HCT116 (cell line): ENCODE measurements at regions not wholly inside any gene's neighbourhood (a gene's known extent, or its start where the extent isn't known, plus 50 kb on each side); places are given as distances from the start of the nearest gene placed in this dataset.

ENCODE experiments used
- ATAC-seq: fragments of 200-7000 bp; cut with Tn5 transposase; 2 replicates; pipeline ENCODE4 v1.9.1; 2020; ENCODE audit warnings: mild to moderate bottlenecking, moderate library complexity
- BruUV-seq: library from RNA; stranded (reverse); fragments of 400-500 nt; replicated peaks from 2 replicates; lab custom pipeline; 2021; lab: Mats Ljungman, UMichigan
- CTCF ChIA-PET: fragments of 300-600 bp; sonication (Branson Sonifier 250); formaldehyde crosslinking; loops from one replicate; lab custom pipeline; 2021; ENCODE audit warnings: antibody characterized with exemption; lab: Charles Lee
- POLR2A ChIA-PET: fragments of 300-600, 350-600 bp; sonication (Branson Sonifier 250); formaldehyde crosslinking; loops from one replicate; lab custom pipeline; 2021; ENCODE audit warnings: antibody characterized with exemption; lab: Charles Lee
- RAD21 ChIA-PET, 2 experiments: fragments of 300-600 bp; sonication (Branson Sonifier 250); formaldehyde crosslinking; loops; one replicate each; lab custom pipeline; 2023; ENCODE audit warnings: low total read pairs in 2 of 2; ENCODE audit not compliant: uncharacterized antibody in 2 of 2, unreplicated experiment in 2 of 2, low non-redundant PET in 1 of 2; lab: Charles Lee
- DNase-seq: peaks from one replicate; pipeline ENCODE4 v3.0.0-alpha.2; 2010; ENCODE audit warnings: low read depth, low spot score
- H2AFZ ChIP-seq: fragments of 200-600 bp; shearing (Covaris generic), sonication (generic); 2 replicates; pipeline ENCODE4 v1.6.1; 2017; ENCODE audit warnings: low read depth, mixed run types, mixed read lengths, antibody characterized with exemption, low read length; ENCODE audit not compliant: poor library complexity, severe bottlenecking
- H3K27ac ChIP-seq: 2 replicates; pipeline ENCODE4 v1.5.1; 2012; ENCODE audit warnings: low read depth, low read length
- H3K27me3 ChIP-seq: fragments of 200-600 bp; sonication (generic); 2 replicates; pipeline ENCODE4 v1.6.1; 2016; ENCODE audit warnings: mixed run types, low read length, mixed read lengths; ENCODE audit not compliant: insufficient read depth
- H3K36me3 ChIP-seq, 2 experiments: fragments of 200-500 bp in 1 of 2; fragments of 200-600 bp in 1 of 2; sonication (Bioruptor generic) in 1 of 2; sonication (generic) in 1 of 2; 2 replicates each; pipeline versions ENCODE4 v1.5.1 to v1.6.1; 2014 to 2016; ENCODE audit warnings: low read length in 2 of 2, inconsistent platforms in 1 of 2, mixed read lengths in 1 of 2, mixed run types in 1 of 2; ENCODE audit not compliant: insufficient read depth in 2 of 2, control insufficient read depth in 1 of 2
- H3K4me1 ChIP-seq, 2 experiments: fragments of 200-600 bp in 1 of 2; sonication (generic) in 1 of 2; 2 replicates each; pipeline versions ENCODE4 v1.5.1 to v1.6.1; 2012 to 2017; ENCODE audit warnings: low read length in 2 of 2, inconsistent platforms in 1 of 2, mild to moderate bottlenecking in 1 of 2, mixed read lengths in 1 of 2, mixed run types in 1 of 2, moderate library complexity in 1 of 2; ENCODE audit not compliant: insufficient read depth in 2 of 2, control insufficient read depth in 1 of 2
- H3K4me2 ChIP-seq: fragments of 200-600 bp; sonication (generic); 2 replicates; pipeline ENCODE4 v1.6.1; 2017; ENCODE audit warnings: mixed run types, low read length, mixed read lengths
- H3K4me3 ChIP-seq, 2 experiments: fragments of 200-600 bp in 1 of 2; sonication (generic) in 1 of 2; replicated peaks in 1 of 2; 2 replicates each; pipeline ENCODE4 v1.5.1; 2011 to 2016; ENCODE audit warnings: low read length in 2 of 2, control low read depth in 1 of 2, low read depth in 1 of 2, mild to moderate bottlenecking in 1 of 2, mixed read lengths in 1 of 2, mixed run types in 1 of 2
- H3K79me2 ChIP-seq: fragments of 200-600 bp; sonication (generic); 2 replicates; pipeline ENCODE4 v1.6.1; 2017; ENCODE audit warnings: mild to moderate bottlenecking, mixed run types, low read length, moderate library complexity, mixed read lengths; ENCODE audit not compliant: insufficient read depth
- H3K9ac ChIP-seq: fragments of 200-600 bp; sonication (generic); 2 replicates; pipeline ENCODE4 v1.6.1; 2016; ENCODE audit warnings: low read length, mixed read lengths
- H3K9me2 ChIP-seq: fragments of 200-600 bp; sonication (generic), shearing (Covaris generic); 2 replicates; pipeline ENCODE4 v1.6.1; 2017; ENCODE audit warnings: mixed run types, mild to moderate bottlenecking, moderate library complexity; ENCODE audit not compliant: insufficient read depth
- H3K9me3 ChIP-seq, 2 experiments: fragments of 200-500 bp in 1 of 2; fragments of 200-600 bp in 1 of 2; sonication (Bioruptor generic) in 1 of 2; sonication (generic) in 1 of 2; 2 replicates each; pipeline ENCODE4 v1.6.1; 2014 to 2017; ENCODE audit warnings: low read length in 2 of 2, mixed read lengths in 2 of 2, inconsistent platforms in 1 of 2, low read depth in 1 of 2, mild to moderate bottlenecking in 1 of 2, mixed run types in 1 of 2, moderate library complexity in 1 of 2; ENCODE audit not compliant: control insufficient read depth in 1 of 2, insufficient read depth in 1 of 2
- H4K20me1 ChIP-seq: fragments of 200-600 bp; sonication (generic), shearing (Covaris generic); 2 replicates; pipeline ENCODE4 v1.6.1; 2017; ENCODE audit warnings: mixed run types, mild to moderate bottlenecking, moderate library complexity; ENCODE audit not compliant: insufficient read depth
- CBX3 ChIP-seq: IDR thresholded peaks from 2 replicates; pipeline ENCODE4 v1.6.1; 2012; ENCODE audit warnings: low read depth
- EGR1 ChIP-seq: IDR thresholded peaks from 2 replicates; pipeline ENCODE4 v1.6.1; 2012; ENCODE audit warnings: low read depth
- ELF1 ChIP-seq: IDR thresholded peaks from 2 replicates; pipeline ENCODE4 v1.6.1; 2012; ENCODE audit warnings: low read depth, borderline replicate concordance
- EZH2 ChIP-seq: fragments of 200-600 bp; sonication (generic); IDR thresholded peaks from 2 replicates; pipeline ENCODE4 v1.6.1; 2017; ENCODE audit warnings: antibody characterized with exemption, mixed run types
- EZH2phosphoT487 ChIP-seq: fragments of 200-600 bp; IDR thresholded peaks from 2 replicates; pipeline ENCODE4 v1.6.1; 2018; ENCODE audit warnings: antibody characterized with exemption, borderline replicate concordance
- JUND ChIP-seq: IDR thresholded peaks from 2 replicates; pipeline ENCODE4 v1.6.1; 2012
- POLR2AphosphoS5 ChIP-seq: IDR thresholded peaks from 2 replicates; pipeline ENCODE4 v1.6.1; 2011; ENCODE audit warnings: mild to moderate bottlenecking, low read depth, low read length, moderate library complexity
- RAD21 ChIP-seq: IDR thresholded peaks from 2 replicates; pipeline ENCODE4 v1.6.1; 2012; ENCODE audit warnings: low read depth, mild to moderate bottlenecking
- SP1 ChIP-seq: IDR thresholded peaks from 2 replicates; pipeline ENCODE4 v1.6.1; 2012; ENCODE audit warnings: low read depth
- SRF ChIP-seq: IDR thresholded peaks from 2 replicates; pipeline ENCODE4 v1.6.1; 2012; ENCODE audit warnings: low read depth
- YY1 ChIP-seq: IDR thresholded peaks from 2 replicates; pipeline ENCODE4 v1.6.1; 2011; ENCODE audit warnings: low read length, low read depth, moderate library complexity, mild to moderate bottlenecking; ENCODE audit not compliant: insufficient replicate concordance; ENCODE audit errors: extremely low read depth
- ZFX ChIP-seq: fragments of 450-650 bp; IDR thresholded peaks from 2 replicates; pipeline ENCODE4 v1.6.1; 2017
- ZNF274 ChIP-seq: fragments of 200-500 bp; sonication (Bioruptor generic); IDR thresholded peaks from 2 replicates; pipeline ENCODE4 v1.6.1; 2014; ENCODE audit warnings: mild to moderate bottlenecking, low read depth, low read length, inconsistent platforms
- intact Hi-C: fragments of 100-400 bp; cut with micrococcal nuclease; formaldehyde crosslinking; loops from 2 replicates; pipeline ENCODE4 v1.10.0; 2022
- TF ChIP-seq, protein P1 (sequence below), 3 experiments: fragments of 200-600 bp in 1 of 3; sonication (generic) in 1 of 3; IDR thresholded peaks in 2 of 3; conservative IDR thresholded peaks in 1 of 3; 2 replicates each; pipeline ENCODE4 v1.5.1; 2012 to 2017; ENCODE audit warnings: low read depth in 2 of 3, low read length in 2 of 3, antibody characterized with exemption in 1 of 3, borderline replicate concordance in 1 of 3, control low read depth in 1 of 3, mild to moderate bottlenecking in 1 of 3, mixed read lengths in 1 of 3, mixed run types in 1 of 3, moderate library complexity in 1 of 3; ENCODE audit not compliant: insufficient read depth in 1 of 3
- TF ChIP-seq, protein P2 (sequence below): IDR thresholded peaks from 2 replicates; pipeline ENCODE4 v1.6.1; 2012
- TF ChIP-seq, protein P3 (sequence below): IDR thresholded peaks from 2 replicates; pipeline ENCODE4 v1.6.1; 2011; ENCODE audit warnings: mild to moderate bottlenecking, low read length, moderate library complexity; ENCODE audit not compliant: insufficient replicate concordance; ENCODE audit errors: extremely low read depth
- TF ChIP-seq, protein P4 (sequence below): IDR thresholded peaks from 2 replicates; pipeline ENCODE4 v1.6.1; 2012; ENCODE audit warnings: low read depth
- TF ChIP-seq, protein P5 (sequence below): IDR thresholded peaks from 2 replicates; pipeline ENCODE4 v1.6.1; 2012

DNA sequence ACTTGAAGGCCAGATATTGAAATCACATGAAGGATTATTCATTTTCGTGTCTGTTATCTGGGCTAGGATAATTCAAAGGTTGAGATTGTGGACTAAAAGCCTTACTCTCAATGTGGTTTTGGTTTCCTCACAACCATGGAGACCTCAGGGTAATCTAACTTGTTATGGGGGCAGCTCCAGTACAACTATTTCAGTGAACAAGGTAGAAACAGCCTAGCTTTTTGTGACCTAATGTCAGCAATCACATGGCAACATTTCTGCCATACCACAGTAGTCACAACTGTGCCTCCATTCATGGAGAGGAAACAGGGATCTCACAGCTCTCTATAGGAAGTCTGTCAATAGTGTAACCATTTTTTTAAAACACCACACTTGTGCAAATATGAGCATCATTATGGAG, 62.4 kb upstream of the RARB start:
- Histone ChIP-seq H3K9me2 (no peaks in the 10 kb centered on the region), H3K4me1 (no peaks in the 10 kb centered on the region), H2AFZ (no peak overlapping the region), H3K9me3 (no peaks in the 10 kb centered on the region), H3K27me3 (peaks cover 7% of the 10 kb centered on the region; the same call in 1 of the 2 replicates), H3K27ac (no peak overlapping the region), H4K20me1 (no peaks in the 10 kb centered on the region; the same call in 1 of the 2 replicates), H3K79me2 (no peaks in the 10 kb centered on the region), H3K9ac (no peak overlapping the region), H3K4me2 (no peak overlapping the region), H3K4me3 (no peak overlapping the region), H3K36me3 (no peaks in the 10 kb centered on the region)
- CTCF ChIA-PET = no interaction called here
- no peak for DNase-seq
- POLR2A ChIA-PET = interaction anchor here (0.6 kb wide), 1 partner anchor 331 kb away, joined by 3 read pairs; no protein-coding TSS in a partner anchor
- RAD21 ChIA-PET = no interaction called here
- BruUV-seq = no TSS peak
- no peak for TF ChIP-seq RAD21
- TF ChIP-seq SP1 = no peak
- TF ChIP-seq JUND = no peak
- no peak for TF ChIP-seq YY1
- no peak for TF ChIP-seq CBX3
- TF ChIP-seq ZNF274 = no peak
- TF ChIP-seq, protein P1, sequence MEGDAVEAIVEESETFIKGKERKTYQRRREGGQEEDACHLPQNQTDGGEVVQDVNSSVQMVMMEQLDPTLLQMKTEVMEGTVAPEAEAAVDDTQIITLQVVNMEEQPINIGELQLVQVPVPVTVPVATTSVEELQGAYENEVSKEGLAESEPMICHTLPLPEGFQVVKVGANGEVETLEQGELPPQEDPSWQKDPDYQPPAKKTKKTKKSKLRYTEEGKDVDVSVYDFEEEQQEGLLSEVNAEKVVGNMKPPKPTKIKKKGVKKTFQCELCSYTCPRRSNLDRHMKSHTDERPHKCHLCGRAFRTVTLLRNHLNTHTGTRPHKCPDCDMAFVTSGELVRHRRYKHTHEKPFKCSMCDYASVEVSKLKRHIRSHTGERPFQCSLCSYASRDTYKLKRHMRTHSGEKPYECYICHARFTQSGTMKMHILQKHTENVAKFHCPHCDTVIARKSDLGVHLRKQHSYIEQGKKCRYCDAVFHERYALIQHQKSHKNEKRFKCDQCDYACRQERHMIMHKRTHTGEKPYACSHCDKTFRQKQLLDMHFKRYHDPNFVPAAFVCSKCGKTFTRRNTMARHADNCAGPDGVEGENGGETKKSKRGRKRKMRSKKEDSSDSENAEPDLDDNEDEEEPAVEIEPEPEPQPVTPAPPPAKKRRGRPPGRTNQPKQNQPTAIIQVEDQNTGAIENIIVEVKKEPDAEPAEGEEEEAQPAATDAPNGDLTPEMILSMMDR (IDR thresholded peaks at IDR 0.05 in 2 of 3, conservative IDR thresholded peaks at IDR 0.05 in 1 of 3; ENCODE audit: borderline replicate concordance in 1 of 3, insufficient read depth in 1 of 3, low read depth in 2 of 3, low read length in 2 of 3) = no peak
- no peak for TF ChIP-seq POLR2AphosphoS5
- TF ChIP-seq, protein P2, sequence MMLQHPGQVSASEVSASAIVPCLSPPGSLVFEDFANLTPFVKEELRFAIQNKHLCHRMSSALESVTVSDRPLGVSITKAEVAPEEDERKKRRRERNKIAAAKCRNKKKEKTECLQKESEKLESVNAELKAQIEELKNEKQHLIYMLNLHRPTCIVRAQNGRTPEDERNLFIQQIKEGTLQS = no peak
- TF ChIP-seq, protein P3, sequence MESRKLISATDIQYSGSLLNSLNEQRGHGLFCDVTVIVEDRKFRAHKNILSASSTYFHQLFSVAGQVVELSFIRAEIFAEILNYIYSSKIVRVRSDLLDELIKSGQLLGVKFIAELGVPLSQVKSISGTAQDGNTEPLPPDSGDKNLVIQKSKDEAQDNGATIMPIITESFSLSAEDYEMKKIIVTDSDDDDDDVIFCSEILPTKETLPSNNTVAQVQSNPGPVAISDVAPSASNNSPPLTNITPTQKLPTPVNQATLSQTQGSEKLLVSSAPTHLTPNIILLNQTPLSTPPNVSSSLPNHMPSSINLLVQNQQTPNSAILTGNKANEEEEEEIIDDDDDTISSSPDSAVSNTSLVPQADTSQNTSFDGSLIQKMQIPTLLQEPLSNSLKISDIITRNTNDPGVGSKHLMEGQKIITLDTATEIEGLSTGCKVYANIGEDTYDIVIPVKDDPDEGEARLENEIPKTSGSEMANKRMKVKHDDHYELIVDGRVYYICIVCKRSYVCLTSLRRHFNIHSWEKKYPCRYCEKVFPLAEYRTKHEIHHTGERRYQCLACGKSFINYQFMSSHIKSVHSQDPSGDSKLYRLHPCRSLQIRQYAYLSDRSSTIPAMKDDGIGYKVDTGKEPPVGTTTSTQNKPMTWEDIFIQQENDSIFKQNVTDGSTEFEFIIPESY = no peak
- TF ChIP-seq ZFX = no peak
- no peak for TF ChIP-seq SRF
- TF ChIP-seq ELF1 = no peak
- no peak for TF ChIP-seq EZH2
- TF ChIP-seq, protein P4, sequence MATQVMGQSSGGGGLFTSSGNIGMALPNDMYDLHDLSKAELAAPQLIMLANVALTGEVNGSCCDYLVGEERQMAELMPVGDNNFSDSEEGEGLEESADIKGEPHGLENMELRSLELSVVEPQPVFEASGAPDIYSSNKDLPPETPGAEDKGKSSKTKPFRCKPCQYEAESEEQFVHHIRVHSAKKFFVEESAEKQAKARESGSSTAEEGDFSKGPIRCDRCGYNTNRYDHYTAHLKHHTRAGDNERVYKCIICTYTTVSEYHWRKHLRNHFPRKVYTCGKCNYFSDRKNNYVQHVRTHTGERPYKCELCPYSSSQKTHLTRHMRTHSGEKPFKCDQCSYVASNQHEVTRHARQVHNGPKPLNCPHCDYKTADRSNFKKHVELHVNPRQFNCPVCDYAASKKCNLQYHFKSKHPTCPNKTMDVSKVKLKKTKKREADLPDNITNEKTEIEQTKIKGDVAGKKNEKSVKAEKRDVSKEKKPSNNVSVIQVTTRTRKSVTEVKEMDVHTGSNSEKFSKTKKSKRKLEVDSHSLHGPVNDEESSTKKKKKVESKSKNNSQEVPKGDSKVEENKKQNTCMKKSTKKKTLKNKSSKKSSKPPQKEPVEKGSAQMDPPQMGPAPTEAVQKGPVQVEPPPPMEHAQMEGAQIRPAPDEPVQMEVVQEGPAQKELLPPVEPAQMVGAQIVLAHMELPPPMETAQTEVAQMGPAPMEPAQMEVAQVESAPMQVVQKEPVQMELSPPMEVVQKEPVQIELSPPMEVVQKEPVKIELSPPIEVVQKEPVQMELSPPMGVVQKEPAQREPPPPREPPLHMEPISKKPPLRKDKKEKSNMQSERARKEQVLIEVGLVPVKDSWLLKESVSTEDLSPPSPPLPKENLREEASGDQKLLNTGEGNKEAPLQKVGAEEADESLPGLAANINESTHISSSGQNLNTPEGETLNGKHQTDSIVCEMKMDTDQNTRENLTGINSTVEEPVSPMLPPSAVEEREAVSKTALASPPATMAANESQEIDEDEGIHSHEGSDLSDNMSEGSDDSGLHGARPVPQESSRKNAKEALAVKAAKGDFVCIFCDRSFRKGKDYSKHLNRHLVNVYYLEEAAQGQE = no peak
- TF ChIP-seq, protein P5, sequence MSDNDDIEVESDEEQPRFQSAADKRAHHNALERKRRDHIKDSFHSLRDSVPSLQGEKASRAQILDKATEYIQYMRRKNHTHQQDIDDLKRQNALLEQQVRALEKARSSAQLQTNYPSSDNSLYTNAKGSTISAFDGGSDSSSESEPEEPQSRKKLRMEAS = no peak
- TF ChIP-seq EZH2phosphoT487 = no peak
- TF ChIP-seq EGR1 = no peak
- TF ChIP-seq, all 23 proteins: peak for 0
- intact Hi-C loops = no loop called here
- ATAC-seq = no peak
